WTC11 (cell line): ENCODE measurements at regions not wholly inside any gene's neighbourhood (a gene's known extent, or its start where the extent isn't known, plus 50 kb on each side); places are given as distances from the start of the nearest gene placed in this dataset.

Experiments used
- ATAC-seq: fragments of 200-7000 bp; cut with Tn5 transposase; 2 replicates; pipeline ENCODE4 v1.10.0; 2021; ENCODE audit warnings: mild to moderate bottlenecking, moderate library complexity
- CTCF ChIA-PET: fragments of 300-600 bp; sonication (Branson Sonifier 250); formaldehyde crosslinking; loops from one replicate; lab custom pipeline; 2021; ENCODE audit warnings: antibody characterized with exemption; lab: Charles Lee
- POLR2A ChIA-PET: fragments of 350-600 bp; sonication (Branson Sonifier 250); formaldehyde crosslinking; loops from one replicate; lab custom pipeline; 2021; ENCODE audit warnings: antibody characterized with exemption; lab: Charles Lee
- DNase-seq: peaks from one replicate; pipeline ENCODE4 v3.0.0; 2021; ENCODE audit warnings: low spot score
- H3K27ac Mint-ChIP-seq: 2 replicates; pipeline ENCODE4 v1.8.0; 2021; ENCODE audit warnings: mixed read lengths
- H3K27me3 Mint-ChIP-seq: 2 replicates; pipeline ENCODE4 v1.8.0; 2021; ENCODE audit warnings: low read depth, mild to moderate bottlenecking, moderate library complexity, mixed read lengths
- H3K36me3 Mint-ChIP-seq: 2 replicates; pipeline ENCODE4 v1.8.0; 2021; ENCODE audit warnings: mixed read lengths
- H3K4me1 Mint-ChIP-seq: 2 replicates; pipeline ENCODE4 v1.8.0; 2022; ENCODE audit warnings: mixed read lengths
- H3K4me3 Mint-ChIP-seq: 2 replicates; pipeline ENCODE4 v1.8.0; 2021; ENCODE audit warnings: mild to moderate bottlenecking, moderate library complexity, mixed read lengths
- H3K9me3 Mint-ChIP-seq: 2 replicates; pipeline ENCODE4 v1.8.0; 2021; ENCODE audit warnings: mixed read lengths
- CREB1 ChIP-seq: sonication (generic); formaldehyde crosslinking; IDR thresholded peaks from 2 replicates; pipeline ENCODE4 v1.8.0; 2023; ENCODE audit warnings: mild to moderate bottlenecking, missing genetic modification reagents
- ELF4 ChIP-seq: sonication (generic); formaldehyde crosslinking; IDR thresholded peaks from 2 replicates; pipeline ENCODE4 v1.8.1; 2022; ENCODE audit warnings: low read depth, mild to moderate bottlenecking, moderate library complexity, missing genetic modification reagents
- ESRRA ChIP-seq: sonication (generic); formaldehyde crosslinking; IDR thresholded peaks from 2 replicates; pipeline ENCODE4 v1.8.1; 2022; ENCODE audit warnings: mild to moderate bottlenecking, missing genetic modification reagents, borderline replicate concordance
- HMGA2 ChIP-seq: fragments of 250-450 bp; sonication (Bioruptor Pico); IDR thresholded peaks from 2 replicates; pipeline ENCODE4 v1.4.0; 2021; ENCODE audit warnings: mild to moderate bottlenecking, moderate library complexity
- PRRX2 ChIP-seq: fragments of 250-450 bp; sonication (Bioruptor Pico); IDR thresholded peaks from 2 replicates; pipeline ENCODE4 v1.8.0; 2021; ENCODE audit warnings: mild to moderate bottlenecking
- RELA ChIP-seq: sonication (generic); formaldehyde crosslinking; IDR thresholded peaks from 2 replicates; pipeline ENCODE4 v1.8.1; 2022; ENCODE audit warnings: missing genetic modification reagents, mild to moderate bottlenecking, borderline replicate concordance
- TCF7 ChIP-seq: sonication (generic); formaldehyde crosslinking; IDR thresholded peaks from 2 replicates; pipeline ENCODE4 v1.8.0; 2022; ENCODE audit warnings: mild to moderate bottlenecking, low read depth, missing genetic modification reagents, moderate library complexity
- TEAD1 ChIP-seq: sonication (generic); formaldehyde crosslinking; IDR thresholded peaks from 2 replicates; pipeline ENCODE4 v1.8.0; 2022; ENCODE audit warnings: mild to moderate bottlenecking, missing genetic modification reagents
- ZBTB21 ChIP-seq: sonication (generic); formaldehyde crosslinking; IDR thresholded peaks from 2 replicates; pipeline ENCODE4 v1.8.1; 2023; ENCODE audit warnings: mild to moderate bottlenecking, missing genetic modification reagents, borderline replicate concordance
- ZNF138 ChIP-seq: sonication (generic); formaldehyde crosslinking; conservative IDR thresholded peaks from 2 replicates; pipeline ENCODE4 v1.8.1; 2022; ENCODE audit warnings: mild to moderate bottlenecking, moderate library complexity, missing genetic modification reagents
- TF ChIP-seq, protein P1 (sequence below): sonication (generic); formaldehyde crosslinking; IDR thresholded peaks from 2 replicates; pipeline ENCODE4 v1.8.1; 2022; ENCODE audit warnings: low read depth, mild to moderate bottlenecking, moderate library complexity, missing genetic modification reagents, borderline replicate concordance
- TF ChIP-seq, protein P2 (sequence below): fragments of 250-450 bp; sonication (Bioruptor Pico); conservative IDR thresholded peaks from 2 replicates; pipeline ENCODE4 v1.9.0; 2021; ENCODE audit warnings: mild to moderate bottlenecking
- TF ChIP-seq, protein P3 (sequence below): sonication (generic); formaldehyde crosslinking; IDR thresholded peaks from 2 replicates; pipeline ENCODE4 v1.8.0; 2022; ENCODE audit warnings: mild to moderate bottlenecking, missing genetic modification reagents
- TF ChIP-seq, protein P4 (sequence below): sonication (generic); formaldehyde crosslinking; IDR thresholded peaks from 2 replicates; pipeline ENCODE4 v1.8.1; 2022; ENCODE audit warnings: low read depth, missing genetic modification reagents, borderline replicate concordance
- TF ChIP-seq, protein P5 (sequence below): sonication (generic); formaldehyde crosslinking; IDR thresholded peaks from 2 replicates; pipeline ENCODE4 v1.8.1; 2023; ENCODE audit warnings: mild to moderate bottlenecking, missing genetic modification reagents, borderline replicate concordance

DNA sequence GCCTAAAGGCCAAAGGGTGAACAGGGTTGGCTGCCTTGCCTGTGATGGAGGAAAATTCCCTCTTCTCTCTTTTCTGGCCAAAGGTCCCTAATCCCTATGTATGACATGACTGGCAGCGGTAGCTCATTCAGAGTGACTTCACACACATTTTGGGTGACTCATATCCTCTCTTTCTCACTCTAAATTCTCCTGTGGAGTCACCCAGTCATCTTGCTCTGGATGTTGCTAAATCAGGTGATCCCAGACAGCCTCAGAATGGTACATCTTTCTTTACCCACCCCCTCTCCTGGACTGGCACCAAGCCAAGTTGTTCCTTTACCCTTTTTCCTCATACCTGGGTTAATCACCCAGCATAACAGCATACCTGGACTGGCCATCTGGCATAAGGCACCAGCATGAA lies 77.2 kb downstream of the NEURL3 start:
- Mint-ChIP-seq H3K27me3 (peaks cover 4% of the 10 kb centered on the region), H3K9me3 (peaks cover 36% of the 10 kb centered on the region), H3K36me3 (peaks cover 6% of the 10 kb centered on the region), H3K27ac (no peak overlapping the region), H3K4me3 (no peak overlapping the region), H3K4me1 (peaks cover 9% of the 10 kb centered on the region)
- ChIA-PET CTCF (interaction anchor here (2.1 kb wide), 1 partner anchor 81 kb away, joined by 7 read pairs; no protein-coding TSS in a partner anchor), POLR2A (no interaction called here)
- TF ChIP-seq, protein P1, sequence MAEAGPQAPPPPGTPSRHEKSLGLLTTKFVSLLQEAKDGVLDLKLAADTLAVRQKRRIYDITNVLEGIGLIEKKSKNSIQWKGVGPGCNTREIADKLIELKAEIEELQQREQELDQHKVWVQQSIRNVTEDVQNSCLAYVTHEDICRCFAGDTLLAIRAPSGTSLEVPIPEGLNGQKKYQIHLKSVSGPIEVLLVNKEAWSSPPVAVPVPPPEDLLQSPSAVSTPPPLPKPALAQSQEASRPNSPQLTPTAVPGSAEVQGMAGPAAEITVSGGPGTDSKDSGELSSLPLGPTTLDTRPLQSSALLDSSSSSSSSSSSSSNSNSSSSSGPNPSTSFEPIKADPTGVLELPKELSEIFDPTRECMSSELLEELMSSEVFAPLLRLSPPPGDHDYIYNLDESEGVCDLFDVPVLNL (CRISPR knock-in tag) = no peak
- TF ChIP-seq, protein P2, sequence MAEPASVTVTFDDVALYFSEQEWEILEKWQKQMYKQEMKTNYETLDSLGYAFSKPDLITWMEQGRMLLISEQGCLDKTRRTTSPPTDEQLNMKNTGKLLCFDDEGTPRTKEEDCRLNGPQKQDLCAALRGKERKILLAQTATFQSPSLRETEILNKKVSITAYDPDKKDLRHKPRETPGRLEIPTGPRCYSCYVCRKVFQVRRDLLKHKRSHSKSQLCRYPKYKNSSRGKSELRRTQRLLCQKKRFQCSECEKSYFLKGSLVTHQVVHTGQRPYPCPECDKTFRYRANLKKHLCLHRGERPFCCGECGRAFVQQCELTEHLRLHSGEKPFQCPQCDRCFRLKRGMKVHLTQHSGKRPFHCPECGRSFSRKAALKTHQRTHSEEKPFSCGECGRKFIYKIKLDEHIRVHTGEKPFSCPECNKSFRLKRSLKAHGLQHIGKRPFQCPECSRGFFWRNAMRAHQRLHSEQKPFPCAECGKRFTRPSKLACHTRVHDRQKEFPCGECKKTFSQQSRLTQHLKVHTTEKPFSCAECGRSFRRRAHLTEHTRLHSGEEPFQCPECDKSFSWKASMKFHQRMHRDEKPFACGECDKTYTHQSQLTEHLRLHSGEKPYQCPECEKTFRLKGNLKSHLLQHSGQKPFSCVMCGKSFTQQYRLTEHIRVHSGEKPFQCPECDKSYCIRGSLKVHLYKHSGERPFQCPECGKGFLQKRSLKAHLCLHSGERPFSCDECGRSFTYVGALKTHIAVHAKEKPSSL (CRISPR knock-in tag) = no peak
- no peak for TF ChIP-seq TCF7 (CRISPR knock-in tag)
- no peak for TF ChIP-seq ZBTB21 (CRISPR knock-in tag)
- TF ChIP-seq CREB1 = no peak
- TF ChIP-seq, protein P3, sequence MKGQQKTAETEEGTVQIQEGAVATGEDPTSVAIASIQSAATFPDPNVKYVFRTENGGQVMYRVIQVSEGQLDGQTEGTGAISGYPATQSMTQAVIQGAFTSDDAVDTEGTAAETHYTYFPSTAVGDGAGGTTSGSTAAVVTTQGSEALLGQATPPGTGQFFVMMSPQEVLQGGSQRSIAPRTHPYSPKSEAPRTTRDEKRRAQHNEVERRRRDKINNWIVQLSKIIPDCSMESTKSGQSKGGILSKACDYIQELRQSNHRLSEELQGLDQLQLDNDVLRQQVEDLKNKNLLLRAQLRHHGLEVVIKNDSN (CRISPR knock-in tag) = no peak
- TF ChIP-seq HMGA2 (CRISPR knock-in tag) = no peak
- TF ChIP-seq, protein P4, sequence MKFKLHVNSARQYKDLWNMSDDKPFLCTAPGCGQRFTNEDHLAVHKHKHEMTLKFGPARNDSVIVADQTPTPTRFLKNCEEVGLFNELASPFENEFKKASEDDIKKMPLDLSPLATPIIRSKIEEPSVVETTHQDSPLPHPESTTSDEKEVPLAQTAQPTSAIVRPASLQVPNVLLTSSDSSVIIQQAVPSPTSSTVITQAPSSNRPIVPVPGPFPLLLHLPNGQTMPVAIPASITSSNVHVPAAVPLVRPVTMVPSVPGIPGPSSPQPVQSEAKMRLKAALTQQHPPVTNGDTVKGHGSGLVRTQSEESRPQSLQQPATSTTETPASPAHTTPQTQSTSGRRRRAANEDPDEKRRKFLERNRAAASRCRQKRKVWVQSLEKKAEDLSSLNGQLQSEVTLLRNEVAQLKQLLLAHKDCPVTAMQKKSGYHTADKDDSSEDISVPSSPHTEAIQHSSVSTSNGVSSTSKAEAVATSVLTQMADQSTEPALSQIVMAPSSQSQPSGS = no peak
- TF ChIP-seq ELF4 (CRISPR knock-in tag) = no peak
- no peak for ATAC-seq
- DNase-seq = no peak

DNA sequence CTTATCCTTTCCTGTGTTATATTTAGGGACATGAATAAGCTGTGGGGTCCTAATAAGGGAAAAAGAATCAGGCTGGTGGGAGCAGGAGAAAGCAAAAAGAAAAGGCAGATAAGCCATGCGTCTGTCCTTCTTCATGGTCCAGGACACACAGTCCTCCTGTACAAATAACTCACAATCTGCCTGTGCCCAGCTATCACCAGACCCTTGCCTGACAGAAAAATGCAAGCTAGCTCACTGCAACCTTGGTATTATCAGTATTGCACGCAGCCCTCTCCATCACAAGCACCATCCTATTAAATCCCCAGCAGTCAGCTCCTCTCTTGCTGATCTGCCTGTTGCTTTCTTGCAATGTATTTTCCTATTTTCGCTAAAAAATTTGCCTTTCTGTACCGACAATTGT lies 78.0 kb downstream of the NEURL3 start:
- peaks cover 4% of the 10 kb centered on the region for H3K27me3 Mint-ChIP-seq
- no peak overlapping the region for H3K27ac Mint-ChIP-seq
- H3K36me3 Mint-ChIP-seq = peaks cover 6% of the 10 kb centered on the region
- TF ChIP-seq RELA (CRISPR knock-in tag) = no peak
- TF ChIP-seq TEAD1 (CRISPR knock-in tag) = no peak
- no peak for TF ChIP-seq PRRX2 (CRISPR knock-in tag)
- no peak for TF ChIP-seq ZNF138 (CRISPR knock-in tag)
- TF ChIP-seq ESRRA (CRISPR knock-in tag) = no peak
- TF ChIP-seq, protein P5, sequence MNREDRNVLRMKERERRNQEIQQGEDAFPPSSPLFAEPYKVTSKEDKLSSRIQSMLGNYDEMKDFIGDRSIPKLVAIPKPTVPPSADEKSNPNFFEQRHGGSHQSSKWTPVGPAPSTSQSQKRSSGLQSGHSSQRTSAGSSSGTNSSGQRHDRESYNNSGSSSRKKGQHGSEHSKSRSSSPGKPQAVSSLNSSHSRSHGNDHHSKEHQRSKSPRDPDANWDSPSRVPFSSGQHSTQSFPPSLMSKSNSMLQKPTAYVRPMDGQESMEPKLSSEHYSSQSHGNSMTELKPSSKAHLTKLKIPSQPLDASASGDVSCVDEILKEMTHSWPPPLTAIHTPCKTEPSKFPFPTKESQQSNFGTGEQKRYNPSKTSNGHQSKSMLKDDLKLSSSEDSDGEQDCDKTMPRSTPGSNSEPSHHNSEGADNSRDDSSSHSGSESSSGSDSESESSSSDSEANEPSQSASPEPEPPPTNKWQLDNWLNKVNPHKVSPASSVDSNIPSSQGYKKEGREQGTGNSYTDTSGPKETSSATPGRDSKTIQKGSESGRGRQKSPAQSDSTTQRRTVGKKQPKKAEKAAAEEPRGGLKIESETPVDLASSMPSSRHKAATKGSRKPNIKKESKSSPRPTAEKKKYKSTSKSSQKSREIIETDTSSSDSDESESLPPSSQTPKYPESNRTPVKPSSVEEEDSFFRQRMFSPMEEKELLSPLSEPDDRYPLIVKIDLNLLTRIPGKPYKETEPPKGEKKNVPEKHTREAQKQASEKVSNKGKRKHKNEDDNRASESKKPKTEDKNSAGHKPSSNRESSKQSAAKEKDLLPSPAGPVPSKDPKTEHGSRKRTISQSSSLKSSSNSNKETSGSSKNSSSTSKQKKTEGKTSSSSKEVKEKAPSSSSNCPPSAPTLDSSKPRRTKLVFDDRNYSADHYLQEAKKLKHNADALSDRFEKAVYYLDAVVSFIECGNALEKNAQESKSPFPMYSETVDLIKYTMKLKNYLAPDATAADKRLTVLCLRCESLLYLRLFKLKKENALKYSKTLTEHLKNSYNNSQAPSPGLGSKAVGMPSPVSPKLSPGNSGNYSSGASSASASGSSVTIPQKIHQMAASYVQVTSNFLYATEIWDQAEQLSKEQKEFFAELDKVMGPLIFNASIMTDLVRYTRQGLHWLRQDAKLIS (CRISPR knock-in tag) = no peak
- ATAC-seq = no peak
- no peak for DNase-seq
- CTCF ChIA-PET = interaction anchor here (2.1 kb wide), 1 partner anchor 82 kb away, joined by 7 read pairs; no protein-coding TSS in a partner anchor
- no peak overlapping the region for H3K4me3 Mint-ChIP-seq
- H3K4me1 Mint-ChIP-seq = peaks cover 9% of the 10 kb centered on the region
- POLR2A ChIA-PET = no interaction called here
- peaks cover 36% of the 10 kb centered on the region for H3K9me3 Mint-ChIP-seq
